ENCODE measurements at regions not wholly inside any gene's neighbourhood (a gene's known extent, or its start where the extent isn't known, plus 50 kb on each side); places are given as distances from the start of the nearest gene placed in this dataset.

- Histone ChIP-seq H3K36me3 (ENCODE audit: control insufficient read depth in 4 of 4, insufficient read depth in 3 of 4, low read depth in 1 of 4, low read length in 3 of 4) (no peaks in the 10 kb centered on the region), H3K4me3 (ENCODE audit: low read depth in 1 of 3, low read length in 3 of 3) (no peak overlapping the region), H3K9ac (ENCODE audit: low read depth in 1 of 2, low read length in 2 of 2) (no peak overlapping the region), H3K4me1 (ENCODE audit: control insufficient read depth in 4 of 4, insufficient read depth in 4 of 4, low read length in 3 of 4) (no peaks in the 10 kb centered on the region), H3K27ac (ENCODE audit: low read depth in 1 of 2, low read length in 2 of 2) (no peak overlapping the region), H3K27me3 (ENCODE audit: control insufficient read depth in 4 of 4, insufficient read depth in 4 of 4, low read length in 3 of 4) (no peaks in the 10 kb centered on the region), H3K9me3 (ENCODE audit: control insufficient read depth in 4 of 4, low read length in 3 of 4) (no peaks in the 10 kb centered on the region)
- DNase-seq (ENCODE audit: low spot score): no peak
- TF ChIP-seq FOXA1 (IDR thresholded peaks at IDR 0.05) (no peak), RAD21 (IDR thresholded peaks at IDR 0.05) (no peak), GABPA (IDR thresholded peaks at IDR 0.05 in 1 of 2, conservative IDR thresholded peaks at IDR 0.05 in 1 of 2) (no peak), HNF4G (IDR thresholded peaks at IDR 0.05) (no peak), SP1 (IDR thresholded peaks at IDR 0.05) (no peak), TAF1 (conservative IDR thresholded peaks at IDR 0.05) (no peak)
- WGBS: 89% methylated on average over 3 of the region's 3 CpGs
These were observed 379.7 kb upstream of the DAB1 start for GRCh38 chr1:57803586-57803985.

GRCh38 chr1:57800376-57800775 is 376.5 kb upstream of the DAB1 start:
- TF ChIP-seq ZBTB33 (IDR thresholded peaks at IDR 0.05) (no peak), HNF4A (conservative IDR thresholded peaks at IDR 0.05) (no peak), TAF1 (conservative IDR thresholded peaks at IDR 0.05) (no peak), FOXA2 (IDR thresholded peaks at IDR 0.05) (no peak), ATF3 (IDR thresholded peaks at IDR 0.05) (no peak), RAD21 (IDR thresholded peaks at IDR 0.05) (no peak), MAX (IDR thresholded peaks at IDR 0.05) (no peak), FOXA1 (IDR thresholded peaks at IDR 0.05) (no peak), GABPA (IDR thresholded peaks at IDR 0.05 in 1 of 2, conservative IDR thresholded peaks at IDR 0.05 in 1 of 2) (no peak), RXRA (IDR thresholded peaks at IDR 0.05) (no peak), REST (IDR thresholded peaks at IDR 0.05) (no peak), CTCF (IDR thresholded peaks at IDR 0.05; ENCODE audit: low read depth, low read length, missing input control) (no peak)
- no peak overlapping the region for H3K9ac ChIP-seq (ENCODE audit: low read depth in 1 of 2, low read length in 2 of 2)
- H3K4me1 ChIP-seq (ENCODE audit: control insufficient read depth in 4 of 4, insufficient read depth in 4 of 4, low read length in 3 of 4): no peaks in the 10 kb centered on the region
- no peak overlapping the region for H3K4me3 ChIP-seq (ENCODE audit: low read depth in 1 of 3, low read length in 3 of 3)
- no peaks in the 10 kb centered on the region for H3K9me3 ChIP-seq (ENCODE audit: control insufficient read depth in 4 of 4, low read length in 3 of 4)
- no peaks in the 10 kb centered on the region for H3K36me3 ChIP-seq (ENCODE audit: control insufficient read depth in 4 of 4, insufficient read depth in 3 of 4, low read depth in 1 of 4, low read length in 3 of 4)
- H3K27ac ChIP-seq (ENCODE audit: low read depth in 1 of 2, low read length in 2 of 2): no peak overlapping the region
- no peaks in the 10 kb centered on the region for H3K27me3 ChIP-seq (ENCODE audit: control insufficient read depth in 4 of 4, insufficient read depth in 4 of 4, low read length in 3 of 4)
- 93% methylated on average over 3 of the region's 3 CpGs for WGBS
- no peak for DNase-seq (ENCODE audit: low spot score)

Data from liver (tissue), 8 donors.